Stimulated activated CD4-positive, alpha-beta T cell treated with anti-CD3 and anti-CD28 coated beads, Interleukin-4, amount 100 ng/mL, for 1 hour (primary cell): ENCODE measurements at regions not wholly inside any gene's neighbourhood (a gene's known extent, or its start where the extent isn't known, plus 50 kb on each side); places are given as distances from the start of the nearest gene placed in this dataset.
A peak's percentile ranks its signal among the peaks of the same experiment; 100 is the strongest.
"Not testable (repeated sequence)": the region's sequence is repeated elsewhere in the genome, so short reads cannot be mapped to it uniquely, and the experiment has no call there.

Experiments
- DNase-seq: peaks from one replicate; pipeline ENCODE4 v3.0.0-alpha.2; 2020

DNA sequence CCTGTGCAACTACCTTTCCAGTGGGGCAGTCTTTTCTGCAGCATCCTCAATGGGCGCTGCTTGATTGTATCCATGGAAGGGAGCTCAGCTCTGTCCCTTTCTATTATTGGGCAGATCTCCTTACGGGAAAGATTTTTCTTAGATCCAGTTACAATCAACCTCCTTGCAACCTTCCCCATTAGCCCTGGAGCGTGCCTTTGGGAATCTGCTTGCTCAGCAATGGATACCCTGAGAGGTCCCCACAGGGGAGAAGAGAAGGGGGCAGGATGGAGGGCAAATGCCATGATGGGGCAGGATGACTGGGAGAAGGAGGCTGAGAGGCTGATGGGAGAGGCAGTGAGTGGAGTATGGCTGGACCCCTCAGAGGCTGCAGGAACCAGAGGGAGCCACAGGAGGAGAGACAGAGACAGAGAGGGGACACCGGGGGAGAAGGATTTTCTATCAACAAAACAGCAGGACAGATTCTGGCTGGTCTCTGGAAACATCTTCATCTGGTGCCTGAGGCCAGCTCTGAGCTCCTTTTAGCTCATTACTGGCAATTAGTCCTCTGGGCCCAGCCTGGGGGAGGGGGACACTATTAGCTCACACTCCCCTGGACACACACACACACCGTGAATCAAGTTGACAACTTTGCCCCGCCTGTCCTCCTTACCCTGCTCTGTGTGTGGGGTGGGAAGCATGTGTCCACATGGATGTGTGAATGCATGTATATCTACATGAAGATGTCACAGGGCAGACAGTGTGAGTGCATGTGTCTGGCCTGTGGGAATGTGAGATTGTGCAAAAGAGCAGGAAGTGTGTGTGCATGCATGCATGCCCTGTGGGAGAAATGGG is 80.8 kb upstream of the PAX2 start:
- no peak for DNase-seq

DNA sequence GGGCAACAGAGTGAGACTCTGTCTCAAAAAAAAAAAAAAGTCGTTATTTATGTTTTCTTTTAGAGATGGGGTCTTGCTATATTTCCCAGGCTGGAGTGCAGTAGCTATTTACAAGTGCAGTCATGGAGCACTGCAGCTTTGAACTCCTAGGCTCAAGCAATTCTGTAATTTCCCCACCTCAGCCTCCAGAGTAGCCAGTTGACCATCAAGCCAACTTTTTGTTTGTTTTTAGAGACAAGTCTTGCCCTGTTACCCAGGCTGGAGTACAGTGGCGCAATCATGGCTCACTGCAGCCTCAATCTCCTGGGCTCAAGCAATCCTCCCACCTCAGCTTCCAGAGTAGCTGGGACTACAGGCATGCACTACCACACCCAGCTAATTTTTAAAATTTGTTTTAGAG is 78.7 kb upstream of the PAX2 start:
- not testable (repeated sequence) for DNase-seq

DNA sequence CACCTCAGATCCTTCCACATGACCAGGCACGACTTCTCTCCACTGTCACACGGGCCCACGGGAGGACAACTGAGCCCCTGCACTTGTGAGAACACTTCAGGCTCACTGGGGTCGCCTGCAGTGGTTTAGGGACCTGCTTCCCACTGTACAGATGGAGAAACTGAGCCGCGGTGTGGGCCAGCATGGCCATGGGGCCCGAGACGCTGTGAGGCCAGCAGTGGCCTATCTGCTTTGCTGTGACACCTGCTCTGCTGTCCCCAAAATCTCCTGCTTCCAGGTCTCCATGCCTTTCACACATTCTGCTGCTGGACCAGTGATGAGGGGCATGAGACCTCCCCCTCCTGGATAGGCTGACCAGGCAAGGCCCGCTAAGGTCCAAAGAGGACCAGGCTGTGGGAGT is 75.8 kb upstream of the PAX2 start:
- DNase-seq: no peak

DNA sequence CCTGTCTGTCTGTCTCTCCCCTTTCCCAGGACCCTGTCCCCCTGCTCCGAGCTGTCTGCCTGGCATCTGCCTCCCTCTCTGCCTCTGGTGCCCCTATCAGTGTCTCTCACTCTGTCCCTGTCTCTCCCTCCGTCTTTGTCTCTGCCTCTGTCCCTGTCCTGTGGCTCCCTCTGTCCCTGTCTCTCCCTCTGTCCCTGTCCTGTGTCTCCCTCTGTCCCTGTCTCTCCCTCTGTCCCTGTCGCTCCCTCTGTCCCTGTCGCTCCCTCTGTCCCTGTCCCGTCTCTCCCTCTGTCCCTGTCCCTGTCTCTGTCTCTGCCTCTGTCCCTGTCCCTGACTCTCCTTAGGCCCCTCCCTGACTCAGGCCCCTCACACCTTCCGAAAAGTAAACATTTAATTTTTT is 75.0 kb upstream of the PAX2 start:
- DNase-seq: no peak

DNA sequence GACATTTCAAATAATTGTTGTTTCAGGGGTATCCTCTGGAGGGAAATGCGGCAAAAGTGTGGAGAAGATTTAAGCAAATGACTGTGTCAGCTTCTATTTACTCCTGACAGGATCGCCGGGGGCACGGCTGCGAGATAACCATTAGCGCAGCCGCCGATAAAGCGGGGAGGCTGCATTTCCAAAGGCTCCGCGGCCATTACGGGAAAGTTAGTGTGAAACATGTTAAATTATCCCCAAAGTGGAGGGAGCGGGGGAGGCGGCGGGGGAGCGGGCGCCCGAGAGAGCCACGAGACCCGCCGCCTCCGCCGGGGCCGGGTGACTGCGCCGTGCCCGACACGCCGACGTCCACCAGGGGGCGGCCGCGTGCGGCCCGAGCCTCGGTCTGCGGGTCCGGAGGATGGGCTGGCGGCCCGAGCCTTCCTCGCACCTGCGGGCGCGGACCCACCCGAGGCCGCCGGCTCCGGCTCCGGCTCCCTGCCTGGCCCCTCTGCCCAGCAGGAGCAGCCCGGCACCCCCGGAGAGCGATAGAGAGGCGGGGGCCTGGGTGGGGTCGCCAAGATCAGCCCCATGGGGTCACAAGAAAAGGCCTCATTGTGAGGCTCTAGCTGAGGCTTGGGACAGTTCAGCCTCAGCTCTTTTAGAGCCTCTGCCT is 74.4 kb upstream of the PAX2 start:
- DNase-seq: peak; percentile 71

DNA sequence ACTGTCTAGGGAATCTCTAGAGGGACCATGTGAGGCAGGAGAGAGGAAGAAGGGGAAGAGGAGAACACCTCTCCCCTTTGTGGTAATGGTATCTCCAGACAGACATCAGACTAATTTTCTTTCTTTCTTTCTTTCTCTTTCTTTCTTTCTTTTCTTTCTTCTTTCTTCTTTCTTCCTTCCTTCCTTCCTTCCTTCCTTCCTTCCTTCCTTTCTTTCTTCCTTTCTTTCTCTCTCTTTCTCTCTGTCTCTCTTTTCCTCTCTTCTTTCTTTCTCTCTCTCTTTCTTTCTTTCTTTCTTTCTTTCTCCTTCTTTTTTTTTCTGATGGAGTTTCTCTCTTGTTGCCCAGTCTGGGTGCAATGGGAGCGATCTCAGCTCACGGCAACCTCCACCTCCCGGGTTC is 73.2 kb upstream of the PAX2 start:
- no peak for DNase-seq

DNA sequence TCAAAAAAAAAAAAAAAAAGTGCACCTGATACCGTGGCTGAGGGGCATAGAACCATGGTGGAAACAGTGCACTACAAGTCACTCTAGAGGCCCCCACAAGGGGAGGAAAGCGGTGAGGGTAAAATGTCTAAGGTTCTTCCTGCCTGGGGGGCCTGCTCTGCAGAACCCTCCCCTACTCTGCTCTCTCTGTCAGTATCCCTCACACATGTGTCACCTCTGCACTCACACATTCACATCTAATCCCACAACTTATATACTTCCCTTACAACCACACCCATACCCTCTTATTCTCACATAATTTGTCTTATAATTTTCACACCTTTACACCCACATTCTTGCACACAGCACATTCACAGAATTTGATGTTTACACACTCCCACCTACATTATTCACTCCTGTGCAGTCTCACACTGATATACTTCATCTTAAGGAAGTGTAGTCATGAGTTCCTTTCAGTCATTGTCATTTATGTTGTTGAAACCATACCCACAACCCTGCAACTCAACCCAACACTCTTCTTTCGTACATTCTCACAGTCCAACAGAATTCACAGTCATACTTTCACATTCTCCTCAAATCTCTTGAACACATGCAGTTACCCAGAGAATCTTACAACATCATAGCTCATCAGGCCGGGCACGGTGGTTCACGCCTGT is 68.0 kb upstream of the PAX2 start:
- DNase-seq: no peak

DNA sequence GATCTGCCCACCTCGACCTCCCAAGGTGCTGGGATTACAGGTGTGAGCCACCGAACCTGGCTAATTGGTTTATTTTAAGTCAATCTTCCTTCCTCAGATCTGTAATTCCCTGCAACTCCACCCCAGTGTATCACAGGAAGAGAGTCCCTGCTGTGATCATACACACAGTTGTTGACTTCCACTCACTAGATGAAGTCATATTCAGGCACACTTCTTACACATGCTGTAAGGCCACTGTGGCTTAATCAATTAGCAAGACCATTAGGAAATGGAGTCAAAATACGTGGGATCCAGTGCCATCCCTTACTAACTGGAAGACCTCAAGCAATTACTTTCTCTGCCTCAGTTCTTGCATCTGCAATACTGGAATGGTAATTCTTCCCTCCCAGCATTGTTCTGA is 66.1 kb upstream of the PAX2 start:
- no peak for DNase-seq

DNA sequence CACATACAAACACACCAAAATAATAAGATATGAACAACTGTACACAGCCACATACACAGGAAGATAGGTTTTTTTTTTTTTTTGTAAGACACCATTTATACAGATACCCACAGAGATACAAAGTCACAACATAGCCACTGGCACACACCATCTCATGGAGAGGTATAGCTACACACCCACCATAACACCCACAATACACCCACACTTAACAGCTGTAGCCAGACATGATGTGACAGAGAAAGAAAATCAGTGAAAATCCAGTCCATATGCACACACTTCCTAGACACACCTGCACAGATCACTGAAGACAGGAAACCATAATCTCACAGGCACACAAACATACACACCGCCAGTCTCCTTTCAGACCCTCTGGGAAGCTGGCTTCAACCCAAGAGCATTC is 62.4 kb upstream of the PAX2 start:
- DNase-seq: no peak

DNA sequence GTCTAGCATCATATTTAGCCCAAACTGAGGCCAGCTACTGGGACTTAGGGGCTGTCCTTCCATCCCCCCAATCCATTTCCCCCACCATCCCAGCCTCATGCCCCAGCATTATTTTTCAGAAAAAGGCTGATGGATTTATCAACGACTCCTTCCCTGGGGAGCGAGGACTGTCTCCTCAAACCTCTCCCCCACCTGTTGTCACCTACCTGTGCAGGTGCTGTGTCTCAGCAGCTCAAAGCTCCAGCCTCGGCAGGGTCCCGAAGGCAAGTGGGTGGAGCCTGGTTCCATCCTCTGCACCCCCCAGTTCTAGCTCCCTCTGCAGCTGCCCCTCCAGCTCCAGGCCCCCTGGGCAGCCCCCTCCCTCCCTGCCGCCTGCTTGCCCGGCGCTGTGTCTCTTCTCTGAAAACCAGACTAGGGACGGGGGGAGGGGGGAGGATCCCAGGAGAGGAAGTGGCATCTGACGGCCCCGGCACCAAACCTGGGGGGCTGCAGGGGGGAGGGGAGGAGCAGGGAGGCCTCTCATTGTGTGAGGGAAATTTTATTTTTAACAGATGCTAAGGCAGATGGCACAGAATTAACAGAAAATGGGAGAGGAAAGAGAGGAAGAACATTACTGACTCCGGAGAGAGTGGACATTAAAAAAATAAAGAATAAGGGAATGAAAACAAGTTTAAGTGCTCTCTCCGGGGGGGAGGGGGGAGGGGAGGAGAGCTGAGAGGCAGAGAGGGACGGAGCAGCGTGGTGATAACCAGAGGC is 61.7 kb upstream of the PAX2 start:
- no peak for DNase-seq

DNA sequence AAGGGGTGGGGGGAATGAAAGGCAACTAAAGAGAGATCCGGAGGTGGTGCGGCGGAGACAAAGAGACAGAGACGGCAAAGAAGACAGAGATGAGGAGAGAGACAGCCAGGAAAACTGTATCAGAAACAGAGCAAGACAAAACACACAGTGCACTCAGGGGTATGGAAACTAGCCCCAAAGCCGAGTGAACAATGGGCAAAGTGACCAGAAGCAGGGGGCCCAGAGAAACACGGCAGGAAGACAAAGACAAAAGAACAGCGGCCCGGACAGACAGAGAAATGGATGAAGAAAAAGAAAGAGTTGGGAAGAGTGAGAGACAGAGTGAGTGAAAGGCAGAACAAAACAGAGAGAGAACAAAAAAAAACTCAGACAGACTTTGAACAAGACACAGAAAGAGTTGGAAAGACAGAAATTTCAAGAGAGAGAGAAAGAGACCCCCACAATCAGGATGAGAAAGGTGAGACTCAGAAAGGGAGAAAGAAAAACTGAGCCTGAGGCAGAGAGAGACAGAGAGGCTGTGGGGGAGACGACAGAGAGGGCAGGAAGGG is 60.6 kb upstream of the PAX2 start:
- DNase-seq: no peak

DNA sequence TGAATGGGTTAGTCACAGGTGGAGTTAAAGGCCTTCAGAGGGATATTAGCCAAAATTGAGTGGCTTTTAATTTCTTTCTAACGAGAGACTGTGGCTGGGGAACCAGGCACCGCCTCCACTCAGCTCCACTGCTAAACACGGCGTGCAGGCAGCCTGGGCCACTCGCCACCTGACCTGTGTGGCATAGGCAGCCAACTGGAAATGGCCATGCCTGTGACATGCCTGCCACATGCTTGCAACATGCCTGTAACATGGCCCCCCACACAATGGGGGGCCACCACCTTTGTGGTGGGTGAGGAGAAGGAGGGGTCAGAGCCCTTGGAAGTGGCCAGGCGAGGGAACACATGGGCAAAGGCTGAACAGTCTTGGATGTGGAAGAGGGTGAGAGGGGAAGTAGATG is 60.1 kb upstream of the PAX2 start:
- DNase-seq: no peak

DNA sequence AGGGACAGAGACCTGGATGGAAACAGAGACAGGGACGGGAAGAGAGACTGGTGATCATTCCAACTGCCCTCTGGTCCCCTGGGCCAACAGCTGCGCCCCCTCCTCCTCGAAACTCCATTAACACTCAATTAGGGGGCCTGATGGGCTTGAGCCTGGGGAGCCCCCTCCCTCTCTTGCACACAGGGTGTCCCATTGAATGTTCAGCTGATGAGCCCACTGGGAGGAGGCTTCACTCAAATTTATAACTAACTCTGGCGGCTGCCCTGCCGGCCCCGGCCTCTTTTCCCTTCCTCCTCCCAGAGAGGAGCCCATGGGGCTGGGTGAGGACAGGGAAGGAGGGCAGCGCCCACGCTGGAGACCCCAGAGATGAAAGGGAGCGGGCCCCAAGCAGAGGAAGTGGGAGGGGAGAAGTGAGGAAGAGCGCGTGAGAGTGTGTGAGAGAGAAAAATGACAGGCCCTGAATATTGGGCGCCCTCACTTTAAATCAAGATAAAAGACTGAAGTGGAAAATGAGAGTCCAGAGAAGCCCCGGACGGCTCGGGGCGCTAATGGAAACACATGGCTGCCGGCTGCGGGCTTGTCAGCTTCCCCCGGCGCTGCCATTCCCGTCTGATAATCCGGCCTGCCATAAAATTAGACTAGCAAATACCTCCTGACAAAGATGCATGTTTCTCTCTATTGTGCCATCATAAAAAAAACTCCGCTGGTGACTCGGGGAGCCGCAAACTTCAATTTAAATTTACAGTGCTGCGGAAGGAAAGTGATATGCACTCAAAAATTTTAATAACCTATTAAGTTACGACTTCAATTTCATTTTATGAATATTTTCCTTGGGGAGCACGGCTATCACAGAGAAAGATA is 58.0 kb upstream of the PAX2 start:
- DNase-seq: no peak

DNA sequence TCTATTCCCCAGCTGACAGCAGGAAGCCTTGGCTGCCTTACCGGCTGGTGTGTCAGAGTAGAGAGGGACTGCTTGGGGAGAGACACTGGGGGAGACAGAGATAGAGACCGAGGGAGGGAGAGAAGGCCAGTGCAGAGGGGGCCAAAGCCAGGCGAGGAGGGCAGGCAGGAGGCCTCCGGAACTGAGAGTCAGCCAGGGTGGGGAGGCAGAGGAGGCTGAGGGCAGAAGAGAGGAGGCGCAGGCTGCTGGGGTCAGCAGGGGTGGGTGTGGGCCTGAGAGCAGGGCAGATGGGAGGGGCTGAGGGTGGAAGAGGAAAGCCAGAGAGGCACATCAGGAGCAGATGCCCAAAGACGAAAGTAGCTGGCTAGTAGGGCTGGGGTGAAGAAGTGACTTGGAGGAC is 57.2 kb upstream of the PAX2 start:
- no peak for DNase-seq

DNA sequence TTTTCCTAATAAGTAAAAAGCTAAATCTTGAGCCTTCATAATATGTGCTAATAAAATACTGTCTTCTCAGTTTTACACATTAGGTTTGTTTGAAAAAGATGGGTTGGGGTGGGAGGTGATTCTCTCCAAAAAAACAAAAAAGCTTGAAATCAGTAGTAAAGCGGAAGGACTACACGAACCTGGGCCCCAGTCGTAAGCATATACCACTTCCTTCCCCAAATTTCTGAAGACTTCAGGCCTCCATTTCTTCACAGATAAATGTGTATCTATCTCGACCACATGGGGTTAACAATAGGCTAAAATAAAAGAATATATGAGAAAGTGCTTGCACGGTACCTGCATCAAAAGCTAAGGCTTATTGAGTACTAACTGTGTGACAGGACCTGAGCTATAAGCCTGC is 51.6 kb upstream of the PAX2 start:
- DNase-seq: no peak
